SK-N-SH (cell line): ENCODE measurements at regions not wholly inside any gene's neighbourhood (a gene's known extent, or its start where the extent isn't known, plus 50 kb on each side); places are given as distances from the start of the nearest gene placed in this dataset.

Source experiments
- FOSL2 ChIP-seq: IDR thresholded peaks from 2 replicates; pipeline ENCODE4 v1.4.0; 2012; ENCODE audit warnings: low read depth, mild to moderate bottlenecking, moderate library complexity, borderline replicate concordance
- TF ChIP-seq, protein P1 (sequence below): fragments of 200-600 bp; sonication (generic); IDR thresholded peaks from 2 replicates; pipeline ENCODE4 v1.6.1; 2017; ENCODE audit warnings: antibody characterized with exemption, mild to moderate bottlenecking, moderate library complexity

DNA sequence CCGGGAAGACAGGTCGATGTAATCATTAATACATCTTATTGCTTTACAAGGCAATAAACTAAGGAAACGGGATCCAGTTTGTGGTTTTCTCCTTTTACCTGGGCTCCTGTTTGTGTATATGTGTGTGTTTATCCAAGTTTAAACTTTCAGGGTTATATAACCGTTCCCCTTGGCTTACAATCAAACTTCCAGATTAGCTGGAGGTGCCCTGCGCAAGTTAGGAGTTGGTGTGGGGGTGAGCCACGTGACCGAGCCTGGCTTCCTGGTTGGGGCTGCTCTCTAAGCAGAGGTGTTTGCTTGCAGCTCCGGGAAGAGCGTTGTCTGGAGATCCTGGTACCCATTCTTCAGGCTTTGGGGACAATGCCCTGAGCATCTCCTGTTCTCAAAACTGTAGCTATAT lies 129.2 kb downstream of the FHDC1 start:
- TF ChIP-seq, protein P1, sequence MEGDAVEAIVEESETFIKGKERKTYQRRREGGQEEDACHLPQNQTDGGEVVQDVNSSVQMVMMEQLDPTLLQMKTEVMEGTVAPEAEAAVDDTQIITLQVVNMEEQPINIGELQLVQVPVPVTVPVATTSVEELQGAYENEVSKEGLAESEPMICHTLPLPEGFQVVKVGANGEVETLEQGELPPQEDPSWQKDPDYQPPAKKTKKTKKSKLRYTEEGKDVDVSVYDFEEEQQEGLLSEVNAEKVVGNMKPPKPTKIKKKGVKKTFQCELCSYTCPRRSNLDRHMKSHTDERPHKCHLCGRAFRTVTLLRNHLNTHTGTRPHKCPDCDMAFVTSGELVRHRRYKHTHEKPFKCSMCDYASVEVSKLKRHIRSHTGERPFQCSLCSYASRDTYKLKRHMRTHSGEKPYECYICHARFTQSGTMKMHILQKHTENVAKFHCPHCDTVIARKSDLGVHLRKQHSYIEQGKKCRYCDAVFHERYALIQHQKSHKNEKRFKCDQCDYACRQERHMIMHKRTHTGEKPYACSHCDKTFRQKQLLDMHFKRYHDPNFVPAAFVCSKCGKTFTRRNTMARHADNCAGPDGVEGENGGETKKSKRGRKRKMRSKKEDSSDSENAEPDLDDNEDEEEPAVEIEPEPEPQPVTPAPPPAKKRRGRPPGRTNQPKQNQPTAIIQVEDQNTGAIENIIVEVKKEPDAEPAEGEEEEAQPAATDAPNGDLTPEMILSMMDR: no peak
- no peak for TF ChIP-seq FOSL2
